ENCODE measurements at regions not wholly inside any gene's neighbourhood (a gene's known extent, or its start where the extent isn't known, plus 50 kb on each side); places are given as distances from the start of the nearest gene placed in this dataset.

GRCh38 chr1:185626344-185626743 lies 107.8 kb upstream of the HMCN1 start:
- no peak for TF ChIP-seq POLR2AphosphoS5 (IDR thresholded peaks at IDR 0.05; ENCODE audit: low read depth)
- no peak for TF ChIP-seq CTCF (IDR thresholded peaks at IDR 0.05; ENCODE audit: insufficient read depth, low read length)

Data from HL-60 (cell line).